ENCODE measurements at regions not wholly inside any gene's neighbourhood (a gene's known extent, or its start where the extent isn't known, plus 50 kb on each side); places are given as distances from the start of the nearest gene placed in this dataset.

DNA sequence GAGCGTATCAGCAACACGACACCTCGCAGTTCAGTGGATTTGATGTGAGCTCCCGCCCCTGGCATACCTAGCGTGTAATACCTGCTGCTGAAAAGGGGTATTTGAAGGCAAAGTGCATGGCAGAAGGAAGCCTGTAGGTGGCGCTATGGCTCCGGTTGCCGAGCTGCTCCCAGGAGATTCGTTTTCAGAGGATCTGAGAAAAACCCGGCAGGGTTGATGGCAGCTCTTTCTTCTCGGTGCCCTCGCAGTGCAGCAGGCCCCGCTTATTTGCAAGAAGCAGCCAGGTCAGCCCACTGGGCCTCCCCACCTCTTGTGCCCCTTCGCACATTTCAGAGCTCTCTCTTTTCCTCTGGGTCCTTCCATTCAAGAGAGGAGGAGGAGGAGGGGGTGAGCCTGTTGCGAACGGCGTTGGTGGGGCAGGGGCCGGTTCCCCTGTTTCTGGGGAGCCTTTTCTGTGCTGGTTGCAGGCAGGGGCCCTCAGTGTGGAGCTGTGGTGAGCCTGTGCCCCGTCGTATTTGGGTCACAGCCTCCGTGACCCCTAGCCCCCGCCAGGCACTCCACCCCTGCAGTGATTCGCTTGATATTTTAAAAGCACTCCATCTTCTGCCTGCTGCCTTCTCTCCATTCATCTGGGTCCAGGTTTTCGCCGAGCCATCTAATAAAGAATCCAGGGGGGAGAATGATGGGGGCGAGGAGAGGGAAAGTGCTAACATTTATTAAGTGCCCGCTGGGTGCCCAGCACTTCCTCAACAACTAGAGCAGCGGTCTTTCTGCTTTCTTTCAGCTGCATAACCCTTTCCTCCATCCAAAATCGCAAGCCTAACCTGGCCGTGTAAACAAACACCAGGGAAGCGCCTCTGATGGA is 85.3 kb upstream of the SYT13 start:
- TF ChIP-seq RARB (CRISPR knock-in tag; IDR thresholded peaks at IDR 0.05): no peak
- no peak for TF ChIP-seq GLIS3 (CRISPR knock-in tag; IDR thresholded peaks at IDR 0.05)
- TF ChIP-seq TOX (CRISPR knock-in tag; IDR thresholded peaks at IDR 0.05; ENCODE audit: borderline replicate concordance): no peak
- ATAC-seq: peak; percentile 92

DNA sequence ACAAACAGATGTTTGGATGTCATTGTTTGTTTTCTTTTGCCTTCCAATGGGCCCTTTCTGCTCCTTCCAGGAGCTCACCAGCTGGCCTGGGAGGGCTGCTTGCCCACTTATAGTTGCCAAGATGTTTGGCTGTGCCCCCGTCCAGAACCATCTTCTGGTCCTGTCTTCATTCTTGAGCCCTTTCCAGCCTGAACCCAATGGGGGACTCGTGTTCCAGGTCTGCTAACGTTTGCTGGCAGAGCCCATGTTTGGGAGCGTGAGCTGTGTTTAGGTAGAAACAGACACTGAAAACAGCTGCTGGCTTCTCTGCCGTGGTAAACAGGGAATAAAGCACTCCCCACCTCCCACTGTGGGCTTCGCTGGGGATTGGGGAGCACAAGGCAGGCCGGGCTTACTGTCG is 83.2 kb upstream of the SYT13 start:
- ATAC-seq: no peak
- TF ChIP-seq, protein P1, sequence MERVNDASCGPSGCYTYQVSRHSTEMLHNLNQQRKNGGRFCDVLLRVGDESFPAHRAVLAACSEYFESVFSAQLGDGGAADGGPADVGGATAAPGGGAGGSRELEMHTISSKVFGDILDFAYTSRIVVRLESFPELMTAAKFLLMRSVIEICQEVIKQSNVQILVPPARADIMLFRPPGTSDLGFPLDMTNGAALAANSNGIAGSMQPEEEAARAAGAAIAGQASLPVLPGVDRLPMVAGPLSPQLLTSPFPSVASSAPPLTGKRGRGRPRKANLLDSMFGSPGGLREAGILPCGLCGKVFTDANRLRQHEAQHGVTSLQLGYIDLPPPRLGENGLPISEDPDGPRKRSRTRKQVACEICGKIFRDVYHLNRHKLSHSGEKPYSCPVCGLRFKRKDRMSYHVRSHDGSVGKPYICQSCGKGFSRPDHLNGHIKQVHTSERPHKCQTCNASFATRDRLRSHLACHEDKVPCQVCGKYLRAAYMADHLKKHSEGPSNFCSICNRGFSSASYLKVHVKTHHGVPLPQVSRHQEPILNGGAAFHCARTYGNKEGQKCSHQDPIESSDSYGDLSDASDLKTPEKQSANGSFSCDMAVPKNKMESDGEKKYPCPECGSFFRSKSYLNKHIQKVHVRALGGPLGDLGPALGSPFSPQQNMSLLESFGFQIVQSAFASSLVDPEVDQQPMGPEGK (CRISPR knock-in tag; IDR thresholded peaks at IDR 0.05; ENCODE audit: borderline replicate concordance): no peak

DNA sequence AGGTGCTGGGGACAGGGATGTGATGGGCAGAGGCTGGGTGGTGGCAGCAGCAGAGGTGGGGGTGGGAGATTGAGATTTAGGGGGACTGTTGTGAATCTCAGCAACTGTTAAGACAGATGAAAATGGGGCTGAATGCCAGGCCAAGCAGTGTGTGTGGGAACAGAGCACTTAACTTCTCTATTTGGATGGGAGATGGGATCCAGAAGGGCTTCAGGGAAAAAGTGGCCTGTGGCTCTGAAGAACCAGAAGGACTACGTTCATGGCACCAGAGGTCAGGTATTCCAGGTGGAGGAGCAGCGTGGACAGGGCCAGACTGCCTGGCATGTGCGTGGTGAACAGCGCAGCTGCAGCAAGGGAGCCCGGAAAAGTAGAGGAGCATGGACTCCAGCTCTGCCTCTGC is 82.6 kb upstream of the SYT13 start:
- ATAC-seq: no peak
- TF ChIP-seq ZNF565 (CRISPR knock-in tag; conservative IDR thresholded peaks at IDR 0.05; ENCODE audit: low read depth): no peak

DNA sequence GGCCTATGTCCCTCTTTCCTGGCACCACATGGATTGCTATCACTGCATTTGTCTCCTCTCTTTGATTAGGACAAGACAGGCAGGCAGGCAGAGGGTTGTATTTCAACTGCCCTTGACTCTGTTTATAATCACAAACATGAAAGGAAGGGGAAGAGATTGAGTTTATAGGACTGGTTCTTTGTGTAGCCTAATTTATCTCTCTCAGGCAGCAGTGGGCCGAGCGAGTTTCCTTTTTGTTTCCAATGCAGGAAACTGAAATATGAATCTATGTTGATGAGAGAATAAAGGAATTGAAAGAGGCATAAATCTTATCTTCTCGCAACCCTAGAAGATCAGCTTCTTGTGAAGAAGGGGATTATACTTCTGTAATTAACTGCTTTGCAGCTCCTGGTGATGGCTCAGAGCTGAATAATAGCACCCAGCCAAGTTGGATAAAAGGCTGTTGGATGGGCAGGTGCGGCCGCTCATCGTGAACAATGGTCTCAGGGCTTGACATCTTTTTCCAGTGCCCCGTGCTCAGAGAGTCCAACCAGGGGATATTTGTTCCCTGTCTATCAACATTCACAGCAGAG is 80.6 kb upstream of the SYT13 start:
- TF ChIP-seq, protein P2, sequence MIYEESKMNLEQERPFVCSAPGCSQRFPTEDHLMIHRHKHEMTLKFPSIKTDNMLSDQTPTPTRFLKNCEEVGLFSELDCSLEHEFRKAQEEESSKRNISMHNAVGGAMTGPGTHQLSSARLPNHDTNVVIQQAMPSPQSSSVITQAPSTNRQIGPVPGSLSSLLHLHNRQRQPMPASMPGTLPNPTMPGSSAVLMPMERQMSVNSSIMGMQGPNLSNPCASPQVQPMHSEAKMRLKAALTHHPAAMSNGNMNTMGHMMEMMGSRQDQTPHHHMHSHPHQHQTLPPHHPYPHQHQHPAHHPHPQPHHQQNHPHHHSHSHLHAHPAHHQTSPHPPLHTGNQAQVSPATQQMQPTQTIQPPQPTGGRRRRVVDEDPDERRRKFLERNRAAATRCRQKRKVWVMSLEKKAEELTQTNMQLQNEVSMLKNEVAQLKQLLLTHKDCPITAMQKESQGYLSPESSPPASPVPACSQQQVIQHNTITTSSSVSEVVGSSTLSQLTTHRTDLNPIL (CRISPR knock-in tag; IDR thresholded peaks at IDR 0.05; ENCODE audit: low read depth): no peak
- TF ChIP-seq OSR1 (CRISPR knock-in tag; IDR thresholded peaks at IDR 0.05) (no peak), TCF4 (CRISPR knock-in tag; IDR thresholded peaks at IDR 0.05; ENCODE audit: borderline replicate concordance) (no peak), CSDC2 (CRISPR knock-in tag; IDR thresholded peaks at IDR 0.05) (no peak), ESRRG (CRISPR knock-in tag; IDR thresholded peaks at IDR 0.05) (no peak), ZFP3 (CRISPR knock-in tag; IDR thresholded peaks at IDR 0.05) (no peak), TOX (CRISPR knock-in tag; IDR thresholded peaks at IDR 0.05; ENCODE audit: borderline replicate concordance) (no peak), SNAI2 (CRISPR knock-in tag; IDR thresholded peaks at IDR 0.05) (no peak), ZFP30 (CRISPR knock-in tag; IDR thresholded peaks at IDR 0.05) (no peak), ISL1 (CRISPR knock-in tag; IDR thresholded peaks at IDR 0.05) (no peak), BACH2 (CRISPR knock-in tag; IDR thresholded peaks at IDR 0.05; ENCODE audit: borderline replicate concordance) (no peak), ZNF70 (CRISPR knock-in tag; IDR thresholded peaks at IDR 0.05) (no peak), ARNTL (CRISPR knock-in tag; IDR thresholded peaks at IDR 0.05; ENCODE audit: borderline replicate concordance, low read depth) (no peak), RARB (CRISPR knock-in tag; IDR thresholded peaks at IDR 0.05) (no peak), GLIS3 (CRISPR knock-in tag; IDR thresholded peaks at IDR 0.05) (no peak)
- TF ChIP-seq, protein P3, sequence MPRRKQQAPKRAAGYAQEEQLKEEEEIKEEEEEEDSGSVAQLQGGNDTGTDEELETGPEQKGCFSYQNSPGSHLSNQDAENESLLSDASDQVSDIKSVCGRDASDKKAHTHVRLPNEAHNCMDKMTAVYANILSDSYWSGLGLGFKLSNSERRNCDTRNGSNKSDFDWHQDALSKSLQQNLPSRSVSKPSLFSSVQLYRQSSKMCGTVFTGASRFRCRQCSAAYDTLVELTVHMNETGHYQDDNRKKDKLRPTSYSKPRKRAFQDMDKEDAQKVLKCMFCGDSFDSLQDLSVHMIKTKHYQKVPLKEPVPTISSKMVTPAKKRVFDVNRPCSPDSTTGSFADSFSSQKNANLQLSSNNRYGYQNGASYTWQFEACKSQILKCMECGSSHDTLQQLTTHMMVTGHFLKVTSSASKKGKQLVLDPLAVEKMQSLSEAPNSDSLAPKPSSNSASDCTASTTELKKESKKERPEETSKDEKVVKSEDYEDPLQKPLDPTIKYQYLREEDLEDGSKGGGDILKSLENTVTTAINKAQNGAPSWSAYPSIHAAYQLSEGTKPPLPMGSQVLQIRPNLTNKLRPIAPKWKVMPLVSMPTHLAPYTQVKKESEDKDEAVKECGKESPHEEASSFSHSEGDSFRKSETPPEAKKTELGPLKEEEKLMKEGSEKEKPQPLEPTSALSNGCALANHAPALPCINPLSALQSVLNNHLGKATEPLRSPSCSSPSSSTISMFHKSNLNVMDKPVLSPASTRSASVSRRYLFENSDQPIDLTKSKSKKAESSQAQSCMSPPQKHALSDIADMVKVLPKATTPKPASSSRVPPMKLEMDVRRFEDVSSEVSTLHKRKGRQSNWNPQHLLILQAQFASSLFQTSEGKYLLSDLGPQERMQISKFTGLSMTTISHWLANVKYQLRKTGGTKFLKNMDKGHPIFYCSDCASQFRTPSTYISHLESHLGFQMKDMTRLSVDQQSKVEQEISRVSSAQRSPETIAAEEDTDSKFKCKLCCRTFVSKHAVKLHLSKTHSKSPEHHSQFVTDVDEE (CRISPR knock-in tag; IDR thresholded peaks at IDR 0.05): no peak
- TF ChIP-seq, protein P4, sequence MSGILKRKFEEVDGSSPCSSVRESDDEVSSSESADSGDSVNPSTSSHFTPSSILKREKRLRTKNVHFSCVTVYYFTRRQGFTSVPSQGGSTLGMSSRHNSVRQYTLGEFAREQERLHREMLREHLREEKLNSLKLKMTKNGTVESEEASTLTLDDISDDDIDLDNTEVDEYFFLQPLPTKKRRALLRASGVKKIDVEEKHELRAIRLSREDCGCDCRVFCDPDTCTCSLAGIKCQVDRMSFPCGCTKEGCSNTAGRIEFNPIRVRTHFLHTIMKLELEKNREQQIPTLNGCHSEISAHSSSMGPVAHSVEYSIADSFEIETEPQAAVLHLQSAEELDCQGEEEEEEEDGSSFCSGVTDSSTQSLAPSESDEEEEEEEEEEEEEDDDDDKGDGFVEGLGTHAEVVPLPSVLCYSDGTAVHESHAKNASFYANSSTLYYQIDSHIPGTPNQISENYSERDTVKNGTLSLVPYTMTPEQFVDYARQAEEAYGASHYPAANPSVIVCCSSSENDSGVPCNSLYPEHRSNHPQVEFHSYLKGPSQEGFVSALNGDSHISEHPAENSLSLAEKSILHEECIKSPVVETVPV (CRISPR knock-in tag; IDR thresholded peaks at IDR 0.05): no peak
- ATAC-seq: no peak
